WTC11 (cell line): ENCODE measurements at regions not wholly inside any gene's neighbourhood (a gene's known extent, or its start where the extent isn't known, plus 50 kb on each side); places are given as distances from the start of the nearest gene placed in this dataset.

Experiments
- ATAC-seq: fragments of 200-7000 bp; cut with Tn5 transposase; 2 replicates; pipeline ENCODE4 v1.10.0; 2021; ENCODE audit warnings: mild to moderate bottlenecking, moderate library complexity
- CTCF ChIA-PET: fragments of 300-600 bp; sonication (Branson Sonifier 250); formaldehyde crosslinking; loops from one replicate; lab custom pipeline; 2021; ENCODE audit warnings: antibody characterized with exemption; lab: Charles Lee
- POLR2A ChIA-PET: fragments of 350-600 bp; sonication (Branson Sonifier 250); formaldehyde crosslinking; loops from one replicate; lab custom pipeline; 2021; ENCODE audit warnings: antibody characterized with exemption; lab: Charles Lee
- DNase-seq: peaks from one replicate; pipeline ENCODE4 v3.0.0; 2021; ENCODE audit warnings: low spot score
- H3K27ac Mint-ChIP-seq: 2 replicates; pipeline ENCODE4 v1.8.0; 2021; ENCODE audit warnings: mixed read lengths
- H3K27me3 Mint-ChIP-seq: 2 replicates; pipeline ENCODE4 v1.8.0; 2021; ENCODE audit warnings: low read depth, mild to moderate bottlenecking, moderate library complexity, mixed read lengths
- H3K36me3 Mint-ChIP-seq: 2 replicates; pipeline ENCODE4 v1.8.0; 2021; ENCODE audit warnings: mixed read lengths
- H3K4me1 Mint-ChIP-seq: 2 replicates; pipeline ENCODE4 v1.8.0; 2022; ENCODE audit warnings: mixed read lengths
- H3K4me3 Mint-ChIP-seq: 2 replicates; pipeline ENCODE4 v1.8.0; 2021; ENCODE audit warnings: mild to moderate bottlenecking, moderate library complexity, mixed read lengths
- H3K9me3 Mint-ChIP-seq: 2 replicates; pipeline ENCODE4 v1.8.0; 2021; ENCODE audit warnings: mixed read lengths
- ATF1 ChIP-seq: sonication (generic); formaldehyde crosslinking; IDR thresholded peaks from 2 replicates; pipeline ENCODE4 v1.8.1; 2023; ENCODE audit warnings: mild to moderate bottlenecking, moderate library complexity, missing genetic modification reagents
- CBFB ChIP-seq: sonication (generic); formaldehyde crosslinking; IDR thresholded peaks from 2 replicates; pipeline ENCODE4 v1.8.1; 2022; ENCODE audit warnings: mild to moderate bottlenecking, low read depth, missing genetic modification reagents
- ETV6 ChIP-seq: sonication (generic); formaldehyde crosslinking; IDR thresholded peaks from 2 replicates; pipeline ENCODE4 v1.8.1; 2022; ENCODE audit warnings: mild to moderate bottlenecking, missing genetic modification reagents
- FOXJ3 ChIP-seq: sonication (generic); formaldehyde crosslinking; IDR thresholded peaks from 2 replicates; pipeline ENCODE4 v1.9.0; 2021; ENCODE audit warnings: missing genetic modification reagents, mild to moderate bottlenecking, borderline replicate concordance
- FOXK1 ChIP-seq: sonication (generic); formaldehyde crosslinking; IDR thresholded peaks from 2 replicates; pipeline ENCODE4 v1.8.0; 2022; ENCODE audit warnings: mild to moderate bottlenecking, moderate library complexity, missing genetic modification reagents
- GABPB1 ChIP-seq: sonication (generic); formaldehyde crosslinking; IDR thresholded peaks from 2 replicates; pipeline ENCODE4 v1.8.1; 2023; ENCODE audit warnings: mild to moderate bottlenecking, missing genetic modification reagents
- JUN ChIP-seq: sonication (generic); formaldehyde crosslinking; IDR thresholded peaks from 2 replicates; pipeline ENCODE4 v1.8.0; 2023; ENCODE audit warnings: mild to moderate bottlenecking, missing genetic modification reagents
- MYBL2 ChIP-seq: sonication (generic); formaldehyde crosslinking; IDR thresholded peaks from 2 replicates; pipeline ENCODE4 v1.8.1; 2023; ENCODE audit warnings: mild to moderate bottlenecking, moderate library complexity, missing genetic modification reagents
- NFYB ChIP-seq: sonication (generic); formaldehyde crosslinking; conservative IDR thresholded peaks from 2 replicates; pipeline ENCODE4 v1.8.0; 2022; ENCODE audit warnings: low read depth, missing genetic modification reagents
- ZBTB21 ChIP-seq: sonication (generic); formaldehyde crosslinking; IDR thresholded peaks from 2 replicates; pipeline ENCODE4 v1.8.1; 2023; ENCODE audit warnings: mild to moderate bottlenecking, missing genetic modification reagents, borderline replicate concordance
- ZNF121 ChIP-seq: sonication (generic); formaldehyde crosslinking; IDR thresholded peaks from 2 replicates; pipeline ENCODE4 v1.8.0; 2023; ENCODE audit warnings: missing genetic modification reagents
- ZNF317 ChIP-seq: sonication (generic); formaldehyde crosslinking; IDR thresholded peaks from 2 replicates; pipeline ENCODE4 v1.8.1; 2023; ENCODE audit warnings: low read depth, mild to moderate bottlenecking, moderate library complexity, missing genetic modification reagents, borderline replicate concordance
- ZNF671 ChIP-seq: fragments of 250-450 bp; sonication (Bioruptor Pico); IDR thresholded peaks from 2 replicates; pipeline ENCODE4 v1.8.0; 2021; ENCODE audit warnings: mild to moderate bottlenecking
- TF ChIP-seq, protein P1 (sequence below): fragments of 250-450 bp; sonication (Bioruptor Pico); IDR thresholded peaks from 2 replicates; pipeline ENCODE4 v2.1.2; 2022; ENCODE audit warnings: mild to moderate bottlenecking, moderate library complexity
- TF ChIP-seq, protein P2 (sequence below): sonication (generic); formaldehyde crosslinking; IDR thresholded peaks from 2 replicates; pipeline ENCODE4 v1.8.1; 2022; ENCODE audit warnings: mild to moderate bottlenecking, missing genetic modification reagents, moderate library complexity, borderline replicate concordance
- TF ChIP-seq, protein P3 (sequence below): sonication (generic); formaldehyde crosslinking; IDR thresholded peaks from 2 replicates; pipeline ENCODE4 v1.8.1; 2022; ENCODE audit warnings: mild to moderate bottlenecking, moderate library complexity, missing genetic modification reagents
- TF ChIP-seq, protein P4 (sequence below): sonication (generic); formaldehyde crosslinking; IDR thresholded peaks from 2 replicates; pipeline ENCODE4 v1.8.1; 2022; ENCODE audit warnings: low read depth, mild to moderate bottlenecking, moderate library complexity, missing genetic modification reagents, borderline replicate concordance
- TF ChIP-seq, protein P5 (sequence below): fragments of 200-600 bp; IDR thresholded peaks from 2 replicates; pipeline ENCODE4 v1.8.0; 2022; ENCODE audit warnings: antibody characterized with exemption
- TF ChIP-seq, protein P6 (sequence below): sonication (generic); formaldehyde crosslinking; IDR thresholded peaks from 2 replicates; pipeline ENCODE4 v1.8.1; 2022; ENCODE audit warnings: missing genetic modification reagents, borderline replicate concordance
- TF ChIP-seq, protein P7 (sequence below): sonication (generic); formaldehyde crosslinking; IDR thresholded peaks from 2 replicates; pipeline ENCODE4 v1.8.0; 2022; ENCODE audit warnings: missing genetic modification reagents
- TF ChIP-seq, protein P8 (sequence below): sonication (generic); formaldehyde crosslinking; IDR thresholded peaks from 2 replicates; pipeline ENCODE4 v1.8.0; 2022; ENCODE audit warnings: mild to moderate bottlenecking, missing genetic modification reagents

DNA sequence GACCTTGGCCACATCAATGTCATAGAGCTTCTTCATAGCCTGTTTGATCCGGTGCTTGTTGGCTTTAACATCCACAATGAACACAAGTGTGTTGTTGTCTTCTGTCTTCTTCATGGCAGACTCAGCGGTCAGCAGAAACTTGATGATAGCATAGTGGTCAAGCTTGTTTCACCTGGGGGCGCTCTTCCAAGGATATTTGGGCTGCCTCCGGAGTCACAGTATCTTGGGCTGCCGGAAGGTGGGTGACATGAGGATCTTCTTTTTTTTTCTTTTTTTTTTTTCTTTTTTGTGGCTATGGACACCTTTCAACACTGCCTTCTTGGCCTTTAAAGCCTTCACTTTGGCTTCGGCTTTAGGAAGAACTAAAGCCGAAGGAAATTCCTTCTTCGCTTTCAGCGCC lies 244.6 kb downstream of the GJA1 start:
- Mint-ChIP-seq H3K27ac (no peak overlapping the region), H3K4me1 (peaks cover 22% of the 10 kb centered on the region), H3K27me3 (0 out of 2 replicates have a peak, but pooled peaks cover 3% of the 10 kb centered on the region), H3K9me3 (peaks cover 17% of the 10 kb centered on the region), H3K4me3 (no peak overlapping the region), H3K36me3 (peaks cover 10% of the 10 kb centered on the region; the same call in 1 of the 2 replicates)
- no peak for DNase-seq
- ChIA-PET CTCF (interaction anchor here (0.6 to 1.0 kb wide), 4 partner anchors 10 to 169 kb away, joined by 3 to 6 read pairs (median 3); no protein-coding TSS in a partner anchor), POLR2A (no interaction called here)
- TF ChIP-seq, protein P1, sequence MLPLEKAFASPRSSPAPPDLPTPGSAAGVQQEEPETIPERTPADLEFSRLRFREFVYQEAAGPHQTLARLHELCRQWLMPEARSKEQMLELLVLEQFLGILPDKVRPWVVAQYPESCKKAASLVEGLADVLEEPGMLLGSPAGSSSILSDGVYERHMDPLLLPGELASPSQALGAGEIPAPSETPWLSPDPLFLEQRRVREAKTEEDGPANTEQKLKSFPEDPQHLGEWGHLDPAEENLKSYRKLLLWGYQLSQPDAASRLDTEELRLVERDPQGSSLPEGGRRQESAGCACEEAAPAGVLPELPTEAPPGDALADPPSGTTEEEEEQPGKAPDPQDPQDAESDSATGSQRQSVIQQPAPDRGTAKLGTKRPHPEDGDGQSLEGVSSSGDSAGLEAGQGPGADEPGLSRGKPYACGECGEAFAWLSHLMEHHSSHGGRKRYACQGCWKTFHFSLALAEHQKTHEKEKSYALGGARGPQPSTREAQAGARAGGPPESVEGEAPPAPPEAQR, result 0 out of 2 replicates have a peak, but pooled peaks have one; percentile 17
- TF ChIP-seq ATF1 (CRISPR knock-in tag), result no peak
- ATAC-seq, result no peak; the same call in 1 of the 2 replicates

DNA sequence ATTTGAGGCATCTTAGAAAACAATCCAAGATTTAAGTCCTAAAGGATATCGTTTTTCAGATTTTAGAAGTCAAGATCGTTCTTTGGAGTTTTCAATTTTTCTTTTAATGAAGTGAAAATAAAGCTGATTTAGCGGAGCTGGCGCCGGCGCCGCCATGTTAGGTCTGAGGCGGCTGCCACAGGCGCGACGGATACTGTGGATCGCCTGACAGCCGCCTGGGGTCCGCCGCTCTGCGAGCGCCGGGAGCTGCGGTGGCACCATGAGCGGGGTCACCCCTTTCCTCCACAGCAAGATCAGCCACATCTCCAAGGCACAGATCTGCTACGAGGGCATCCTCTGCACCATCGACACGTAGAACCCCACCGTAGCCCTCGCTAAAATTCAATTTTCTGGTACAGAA lies 247.2 kb downstream of the GJA1 start:
- ATAC-seq (no peak), DNase-seq (no peak)
- H3K27ac Mint-ChIP-seq, result no peak overlapping the region
- 0 out of 2 replicates have a peak, but pooled peaks cover 3% of the 10 kb centered on the region for H3K27me3 Mint-ChIP-seq
- peaks cover 18% of the 10 kb centered on the region for H3K4me1 Mint-ChIP-seq
- H3K36me3 Mint-ChIP-seq, result peaks cover 10% of the 10 kb centered on the region; the same call in 1 of the 2 replicates
- ChIA-PET POLR2A (no interaction called here), CTCF (no interaction called here)
- peaks cover 18% of the 10 kb centered on the region for H3K9me3 Mint-ChIP-seq
- no peak overlapping the region for H3K4me3 Mint-ChIP-seq
- no peak for TF ChIP-seq ZNF317 (CRISPR knock-in tag)
- TF ChIP-seq FOXJ3 (CRISPR knock-in tag), result no peak
- no peak for TF ChIP-seq ZNF121 (CRISPR knock-in tag)
- TF ChIP-seq, protein P2, sequence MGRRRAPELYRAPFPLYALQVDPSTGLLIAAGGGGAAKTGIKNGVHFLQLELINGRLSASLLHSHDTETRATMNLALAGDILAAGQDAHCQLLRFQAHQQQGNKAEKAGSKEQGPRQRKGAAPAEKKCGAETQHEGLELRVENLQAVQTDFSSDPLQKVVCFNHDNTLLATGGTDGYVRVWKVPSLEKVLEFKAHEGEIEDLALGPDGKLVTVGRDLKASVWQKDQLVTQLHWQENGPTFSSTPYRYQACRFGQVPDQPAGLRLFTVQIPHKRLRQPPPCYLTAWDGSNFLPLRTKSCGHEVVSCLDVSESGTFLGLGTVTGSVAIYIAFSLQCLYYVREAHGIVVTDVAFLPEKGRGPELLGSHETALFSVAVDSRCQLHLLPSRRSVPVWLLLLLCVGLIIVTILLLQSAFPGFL (CRISPR knock-in tag), result no peak
- TF ChIP-seq JUN (CRISPR knock-in tag), result no peak
- TF ChIP-seq, protein P3, sequence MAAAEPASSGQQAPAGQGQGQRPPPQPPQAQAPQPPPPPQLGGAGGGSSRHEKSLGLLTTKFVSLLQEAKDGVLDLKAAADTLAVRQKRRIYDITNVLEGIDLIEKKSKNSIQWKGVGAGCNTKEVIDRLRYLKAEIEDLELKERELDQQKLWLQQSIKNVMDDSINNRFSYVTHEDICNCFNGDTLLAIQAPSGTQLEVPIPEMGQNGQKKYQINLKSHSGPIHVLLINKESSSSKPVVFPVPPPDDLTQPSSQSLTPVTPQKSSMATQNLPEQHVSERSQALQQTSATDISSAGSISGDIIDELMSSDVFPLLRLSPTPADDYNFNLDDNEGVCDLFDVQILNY (CRISPR knock-in tag), result no peak
- no peak for TF ChIP-seq ZNF671 (CRISPR knock-in tag)
- no peak for TF ChIP-seq ZBTB21 (CRISPR knock-in tag)
- TF ChIP-seq ETV6 (CRISPR knock-in tag), result no peak
- TF ChIP-seq GABPB1 (CRISPR knock-in tag), result no peak
- TF ChIP-seq NFYB, result no peak
- no peak for TF ChIP-seq FOXK1
- TF ChIP-seq, protein P4, sequence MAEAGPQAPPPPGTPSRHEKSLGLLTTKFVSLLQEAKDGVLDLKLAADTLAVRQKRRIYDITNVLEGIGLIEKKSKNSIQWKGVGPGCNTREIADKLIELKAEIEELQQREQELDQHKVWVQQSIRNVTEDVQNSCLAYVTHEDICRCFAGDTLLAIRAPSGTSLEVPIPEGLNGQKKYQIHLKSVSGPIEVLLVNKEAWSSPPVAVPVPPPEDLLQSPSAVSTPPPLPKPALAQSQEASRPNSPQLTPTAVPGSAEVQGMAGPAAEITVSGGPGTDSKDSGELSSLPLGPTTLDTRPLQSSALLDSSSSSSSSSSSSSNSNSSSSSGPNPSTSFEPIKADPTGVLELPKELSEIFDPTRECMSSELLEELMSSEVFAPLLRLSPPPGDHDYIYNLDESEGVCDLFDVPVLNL, result no peak
- TF ChIP-seq, protein P5, sequence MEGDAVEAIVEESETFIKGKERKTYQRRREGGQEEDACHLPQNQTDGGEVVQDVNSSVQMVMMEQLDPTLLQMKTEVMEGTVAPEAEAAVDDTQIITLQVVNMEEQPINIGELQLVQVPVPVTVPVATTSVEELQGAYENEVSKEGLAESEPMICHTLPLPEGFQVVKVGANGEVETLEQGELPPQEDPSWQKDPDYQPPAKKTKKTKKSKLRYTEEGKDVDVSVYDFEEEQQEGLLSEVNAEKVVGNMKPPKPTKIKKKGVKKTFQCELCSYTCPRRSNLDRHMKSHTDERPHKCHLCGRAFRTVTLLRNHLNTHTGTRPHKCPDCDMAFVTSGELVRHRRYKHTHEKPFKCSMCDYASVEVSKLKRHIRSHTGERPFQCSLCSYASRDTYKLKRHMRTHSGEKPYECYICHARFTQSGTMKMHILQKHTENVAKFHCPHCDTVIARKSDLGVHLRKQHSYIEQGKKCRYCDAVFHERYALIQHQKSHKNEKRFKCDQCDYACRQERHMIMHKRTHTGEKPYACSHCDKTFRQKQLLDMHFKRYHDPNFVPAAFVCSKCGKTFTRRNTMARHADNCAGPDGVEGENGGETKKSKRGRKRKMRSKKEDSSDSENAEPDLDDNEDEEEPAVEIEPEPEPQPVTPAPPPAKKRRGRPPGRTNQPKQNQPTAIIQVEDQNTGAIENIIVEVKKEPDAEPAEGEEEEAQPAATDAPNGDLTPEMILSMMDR, result no peak
- TF ChIP-seq, protein P6, sequence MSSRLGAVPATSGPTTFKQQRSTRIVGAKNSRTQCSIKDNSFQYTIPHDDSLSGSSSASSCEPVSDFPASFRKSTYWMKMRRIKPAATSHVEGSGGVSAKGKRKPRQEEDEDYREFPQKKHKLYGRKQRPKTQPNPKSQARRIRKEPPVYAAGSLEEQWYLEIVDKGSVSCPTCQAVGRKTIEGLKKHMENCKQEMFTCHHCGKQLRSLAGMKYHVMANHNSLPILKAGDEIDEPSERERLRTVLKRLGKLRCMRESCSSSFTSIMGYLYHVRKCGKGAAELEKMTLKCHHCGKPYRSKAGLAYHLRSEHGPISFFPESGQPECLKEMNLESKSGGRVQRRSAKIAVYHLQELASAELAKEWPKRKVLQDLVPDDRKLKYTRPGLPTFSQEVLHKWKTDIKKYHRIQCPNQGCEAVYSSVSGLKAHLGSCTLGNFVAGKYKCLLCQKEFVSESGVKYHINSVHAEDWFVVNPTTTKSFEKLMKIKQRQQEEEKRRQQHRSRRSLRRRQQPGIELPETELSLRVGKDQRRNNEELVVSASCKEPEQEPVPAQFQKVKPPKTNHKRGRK, result no peak
- TF ChIP-seq MYBL2, result no peak
- TF ChIP-seq, protein P7, sequence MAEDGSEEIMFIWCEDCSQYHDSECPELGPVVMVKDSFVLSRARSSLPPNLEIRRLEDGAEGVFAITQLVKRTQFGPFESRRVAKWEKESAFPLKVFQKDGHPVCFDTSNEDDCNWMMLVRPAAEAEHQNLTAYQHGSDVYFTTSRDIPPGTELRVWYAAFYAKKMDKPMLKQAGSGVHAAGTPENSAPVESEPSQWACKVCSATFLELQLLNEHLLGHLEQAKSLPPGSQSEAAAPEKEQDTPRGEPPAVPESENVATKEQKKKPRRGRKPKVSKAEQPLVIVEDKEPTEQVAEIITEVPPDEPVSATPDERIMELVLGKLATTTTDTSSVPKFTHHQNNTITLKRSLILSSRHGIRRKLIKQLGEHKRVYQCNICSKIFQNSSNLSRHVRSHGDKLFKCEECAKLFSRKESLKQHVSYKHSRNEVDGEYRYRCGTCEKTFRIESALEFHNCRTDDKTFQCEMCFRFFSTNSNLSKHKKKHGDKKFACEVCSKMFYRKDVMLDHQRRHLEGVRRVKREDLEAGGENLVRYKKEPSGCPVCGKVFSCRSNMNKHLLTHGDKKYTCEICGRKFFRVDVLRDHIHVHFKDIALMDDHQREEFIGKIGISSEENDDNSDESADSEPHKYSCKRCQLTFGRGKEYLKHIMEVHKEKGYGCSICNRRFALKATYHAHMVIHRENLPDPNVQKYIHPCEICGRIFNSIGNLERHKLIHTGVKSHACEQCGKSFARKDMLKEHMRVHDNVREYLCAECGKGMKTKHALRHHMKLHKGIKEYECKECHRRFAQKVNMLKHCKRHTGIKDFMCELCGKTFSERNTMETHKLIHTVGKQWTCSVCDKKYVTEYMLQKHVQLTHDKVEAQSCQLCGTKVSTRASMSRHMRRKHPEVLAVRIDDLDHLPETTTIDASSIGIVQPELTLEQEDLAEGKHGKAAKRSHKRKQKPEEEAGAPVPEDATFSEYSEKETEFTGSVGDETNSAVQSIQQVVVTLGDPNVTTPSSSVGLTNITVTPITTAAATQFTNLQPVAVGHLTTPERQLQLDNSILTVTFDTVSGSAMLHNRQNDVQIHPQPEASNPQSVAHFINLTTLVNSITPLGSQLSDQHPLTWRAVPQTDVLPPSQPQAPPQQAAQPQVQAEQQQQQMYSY (CRISPR knock-in tag), result no peak
- TF ChIP-seq CBFB, result no peak
- TF ChIP-seq, protein P8, sequence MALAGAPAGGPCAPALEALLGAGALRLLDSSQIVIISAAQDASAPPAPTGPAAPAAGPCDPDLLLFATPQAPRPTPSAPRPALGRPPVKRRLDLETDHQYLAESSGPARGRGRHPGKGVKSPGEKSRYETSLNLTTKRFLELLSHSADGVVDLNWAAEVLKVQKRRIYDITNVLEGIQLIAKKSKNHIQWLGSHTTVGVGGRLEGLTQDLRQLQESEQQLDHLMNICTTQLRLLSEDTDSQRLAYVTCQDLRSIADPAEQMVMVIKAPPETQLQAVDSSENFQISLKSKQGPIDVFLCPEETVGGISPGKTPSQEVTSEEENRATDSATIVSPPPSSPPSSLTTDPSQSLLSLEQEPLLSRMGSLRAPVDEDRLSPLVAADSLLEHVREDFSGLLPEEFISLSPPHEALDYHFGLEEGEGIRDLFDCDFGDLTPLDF (CRISPR knock-in tag), result no peak
